Brain microvascular endothelial cell (primary cell): ENCODE measurements at regions not wholly inside any gene's neighbourhood (a gene's known extent, or its start where the extent isn't known, plus 50 kb on each side); places are given as distances from the start of the nearest gene placed in this dataset.
"Not testable (repeated sequence)": the region's sequence is repeated elsewhere in the genome, so short reads cannot be mapped to it uniquely, and the experiment has no call there.

Experiments
- DNase-seq: peaks from one replicate; pipeline ENCODE4 v3.0.0-alpha.2; 2020
- H3K27ac ChIP-seq: fragments of 250-450 bp; sonication (Bioruptor Pico); 2 replicates; pipeline ENCODE4 v1.5.1; 2020; ENCODE audit warnings: mild to moderate bottlenecking, moderate library complexity
- H3K27me3 ChIP-seq: fragments of 250-450 bp; sonication (Bioruptor Pico); replicated peaks from 2 replicates; pipeline ENCODE4 v1.5.1; 2020; ENCODE audit warnings: mild to moderate bottlenecking
- H3K36me3 ChIP-seq: fragments of 250-450 bp; sonication (Bioruptor Pico); replicated peaks from 2 replicates; pipeline ENCODE4 v1.5.1; 2020; ENCODE audit warnings: mild to moderate bottlenecking
- H3K4me3 ChIP-seq: 2 replicates; pipeline ENCODE4 v1.5.1; 2011; ENCODE audit warnings: low read depth, mild to moderate bottlenecking, control low read depth, low read length, moderate library complexity
- in situ Hi-C: cut with HindIII; loops from 2 replicates; pipeline ENCODE4 v1.10.0; 2017; ENCODE audit warnings: low sequenced_read_pairs, low pct_ligation_motif_present
- TF ChIP-seq, protein P1 (sequence below): IDR thresholded peaks from 2 replicates; pipeline ENCODE4 v1.5.1; 2011; ENCODE audit warnings: low read depth, mild to moderate bottlenecking, moderate library complexity, low read length, control low read depth, inconsistent platforms; ENCODE audit errors: missing control alignments

DNA sequence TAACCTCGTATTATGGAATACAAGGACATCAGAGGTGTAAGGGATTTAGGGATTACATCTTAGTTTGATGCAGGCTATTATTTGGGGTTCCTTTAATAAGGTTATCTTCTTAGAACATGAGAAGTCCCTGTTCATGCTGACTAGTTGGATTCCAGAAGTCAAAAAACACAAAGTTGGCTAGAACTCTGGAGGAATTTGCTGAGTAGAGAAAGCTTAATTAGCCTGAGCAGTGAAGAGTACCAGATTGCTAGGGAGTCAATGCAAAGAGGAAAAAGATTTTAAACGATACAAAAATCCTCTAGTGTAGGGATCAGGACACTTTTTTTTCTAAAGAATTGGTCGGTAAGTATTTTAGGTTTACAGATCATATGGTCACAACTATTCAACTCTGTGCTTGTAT is 1872.5 kb upstream of the C9orf72 start:
- Histone ChIP-seq H3K4me3 (no peak overlapping the region), H3K36me3 (no peaks in the 10 kb centered on the region), H3K27me3 (no peaks in the 10 kb centered on the region), H3K27ac (no peak overlapping the region)
- DNase-seq = no peak
- in situ Hi-C loops = no loop called here
- TF ChIP-seq, protein P1, sequence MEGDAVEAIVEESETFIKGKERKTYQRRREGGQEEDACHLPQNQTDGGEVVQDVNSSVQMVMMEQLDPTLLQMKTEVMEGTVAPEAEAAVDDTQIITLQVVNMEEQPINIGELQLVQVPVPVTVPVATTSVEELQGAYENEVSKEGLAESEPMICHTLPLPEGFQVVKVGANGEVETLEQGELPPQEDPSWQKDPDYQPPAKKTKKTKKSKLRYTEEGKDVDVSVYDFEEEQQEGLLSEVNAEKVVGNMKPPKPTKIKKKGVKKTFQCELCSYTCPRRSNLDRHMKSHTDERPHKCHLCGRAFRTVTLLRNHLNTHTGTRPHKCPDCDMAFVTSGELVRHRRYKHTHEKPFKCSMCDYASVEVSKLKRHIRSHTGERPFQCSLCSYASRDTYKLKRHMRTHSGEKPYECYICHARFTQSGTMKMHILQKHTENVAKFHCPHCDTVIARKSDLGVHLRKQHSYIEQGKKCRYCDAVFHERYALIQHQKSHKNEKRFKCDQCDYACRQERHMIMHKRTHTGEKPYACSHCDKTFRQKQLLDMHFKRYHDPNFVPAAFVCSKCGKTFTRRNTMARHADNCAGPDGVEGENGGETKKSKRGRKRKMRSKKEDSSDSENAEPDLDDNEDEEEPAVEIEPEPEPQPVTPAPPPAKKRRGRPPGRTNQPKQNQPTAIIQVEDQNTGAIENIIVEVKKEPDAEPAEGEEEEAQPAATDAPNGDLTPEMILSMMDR = no peak

DNA sequence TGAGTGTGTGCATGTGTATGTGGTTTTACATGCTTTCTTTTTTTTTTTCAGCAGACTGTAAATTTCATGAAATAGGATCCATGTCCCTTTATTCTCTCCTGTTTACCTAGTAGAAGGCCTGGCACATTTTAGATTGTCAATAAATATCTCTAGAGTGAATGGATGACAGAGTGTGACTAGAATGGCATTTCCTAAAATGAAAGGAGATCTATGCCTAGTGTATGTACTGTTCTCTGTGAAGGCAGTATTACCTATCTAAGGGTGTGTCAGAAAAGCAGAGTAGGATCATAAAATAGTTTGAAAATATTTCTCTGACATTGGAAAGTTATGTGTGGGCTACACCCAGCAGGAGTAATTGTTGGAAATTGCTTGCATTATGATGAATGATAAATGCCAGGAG is 1876.0 kb upstream of the C9orf72 start:
- TF ChIP-seq, protein P1 = no peak
- no peak overlapping the region for H3K27ac ChIP-seq
- H3K36me3 ChIP-seq = no peaks in the 10 kb centered on the region
- H3K27me3 ChIP-seq = no peaks in the 10 kb centered on the region
- no peak overlapping the region for H3K4me3 ChIP-seq
- in situ Hi-C loops = no loop called here
- DNase-seq = no peak

DNA sequence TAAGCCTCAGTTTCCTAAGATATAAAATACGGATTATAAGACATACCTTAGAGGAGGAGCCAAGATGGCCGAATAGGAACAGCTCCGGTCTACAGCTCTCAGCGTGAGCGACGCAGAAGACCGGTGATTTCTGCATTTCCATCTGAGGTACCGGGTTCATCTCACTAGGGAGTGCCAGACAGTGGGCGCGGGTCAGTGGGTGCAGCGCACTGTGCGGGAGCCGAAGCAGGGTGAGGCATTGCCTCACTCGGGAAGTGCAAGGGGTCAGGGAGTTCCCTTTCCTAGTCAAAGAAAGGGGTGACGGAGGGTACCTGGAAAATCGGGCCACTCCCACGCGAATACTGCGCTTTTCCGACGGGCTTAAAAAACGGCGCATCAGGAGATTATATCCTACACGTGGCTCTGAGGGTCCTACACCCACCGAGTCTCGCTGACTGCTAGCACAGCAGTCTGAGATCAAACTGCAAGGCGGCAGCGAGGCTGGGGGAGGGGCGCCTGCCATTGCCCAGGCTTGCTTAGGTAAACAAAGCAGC is 1877.1 kb upstream of the C9orf72 start:
- DNase-seq, in situ Hi-C loops: not testable (repeated sequence)

DNA sequence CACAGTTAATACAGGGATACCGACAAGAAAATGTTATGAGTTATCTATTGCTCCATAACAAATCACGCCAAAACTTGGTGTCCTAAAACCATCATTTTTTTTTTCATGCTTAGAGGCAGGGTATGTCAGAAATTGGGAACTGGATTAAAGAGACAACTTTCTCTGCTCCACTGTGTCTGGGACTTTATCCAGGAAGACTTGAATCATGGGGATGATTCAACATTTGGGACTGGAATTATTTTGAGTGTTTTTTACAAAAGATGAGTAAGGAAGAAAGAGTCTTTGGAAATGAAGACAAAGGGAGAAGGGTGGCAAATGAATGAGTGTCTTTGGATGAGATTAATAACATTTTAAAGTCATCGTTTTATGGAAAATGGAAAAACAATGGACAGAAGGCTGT is 1883.7 kb upstream of the C9orf72 start:
- in situ Hi-C loops = no loop called here
- no peak overlapping the region for H3K4me3 ChIP-seq
- no peak overlapping the region for H3K27ac ChIP-seq
- TF ChIP-seq, protein P1 = no peak
- DNase-seq = no peak
- no peaks in the 10 kb centered on the region for H3K27me3 ChIP-seq
- H3K36me3 ChIP-seq = no peaks in the 10 kb centered on the region

More for the DNA sequence above, 1877.1 kb upstream of the C9orf72 start:
- not testable (repeated sequence) for H3K27me3 ChIP-seq, H3K4me3 ChIP-seq, H3K36me3 ChIP-seq, H3K27ac ChIP-seq

DNA sequence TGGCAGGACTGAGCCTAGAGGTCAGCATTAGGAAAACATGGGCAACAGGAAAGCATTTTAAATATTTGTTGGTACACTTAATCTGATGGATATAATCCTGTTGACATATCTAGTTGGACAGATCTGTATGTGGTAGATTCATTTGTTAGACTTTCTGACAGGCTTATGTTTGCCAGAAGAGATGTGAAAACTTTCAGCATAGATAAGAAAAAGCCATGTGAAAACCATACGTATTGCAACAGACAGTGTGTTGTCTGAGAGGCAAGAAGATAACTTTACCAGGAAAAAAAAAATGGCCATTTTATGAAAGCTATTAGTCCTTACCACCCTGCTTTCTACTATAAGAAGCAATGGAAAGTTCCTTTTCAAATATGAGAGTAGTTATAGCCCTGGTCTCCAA is 1902.2 kb upstream of the C9orf72 start:
- H3K27me3 ChIP-seq = no peaks in the 10 kb centered on the region
- TF ChIP-seq, protein P1 = no peak
- no peak for DNase-seq
- no peaks in the 10 kb centered on the region for H3K36me3 ChIP-seq
- no peak overlapping the region for H3K4me3 ChIP-seq
- in situ Hi-C loops = no loop called here
- no peak overlapping the region for H3K27ac ChIP-seq

DNA sequence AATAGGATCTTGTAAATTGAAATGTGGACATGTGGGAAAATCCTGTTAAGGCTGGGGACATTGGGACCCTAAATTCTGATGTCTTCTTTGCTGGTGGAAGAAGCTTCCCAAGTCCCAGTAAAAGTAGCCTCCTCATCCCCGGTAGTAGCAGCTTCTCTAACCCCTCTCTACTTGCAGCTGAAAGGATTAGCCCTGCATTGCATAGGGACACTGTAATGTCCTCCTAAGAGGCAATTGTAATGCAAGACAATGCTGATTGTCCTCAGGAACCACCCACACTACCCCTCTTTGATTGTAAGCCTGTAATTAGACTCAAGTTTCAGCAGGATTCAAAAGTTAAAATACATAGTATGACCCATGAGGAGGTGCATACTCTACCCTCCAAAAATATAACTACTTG is 1938.4 kb upstream of the C9orf72 start:
- in situ Hi-C loops = no loop called here
- H3K27me3 ChIP-seq = no peaks in the 10 kb centered on the region
- H3K36me3 ChIP-seq = no peaks in the 10 kb centered on the region
- no peak overlapping the region for H3K4me3 ChIP-seq
- no peak for DNase-seq
- H3K27ac ChIP-seq = no peak overlapping the region
- TF ChIP-seq, protein P1 = no peak
